GM19467 (cell line): ENCODE measurements at regions not wholly inside any gene's neighbourhood (a gene's known extent, or its start where the extent isn't known, plus 50 kb on each side); places are given as distances from the start of the nearest gene placed in this dataset.

ENCODE experiments used
- ATAC-seq: cut with Tn5 transposase; IDR thresholded peaks from one replicate; pipeline ENCODE4 v1.9.1; 2021; ENCODE audit warnings: mild to moderate bottlenecking, moderate library complexity; ENCODE audit not compliant: unreplicated experiment

DNA sequence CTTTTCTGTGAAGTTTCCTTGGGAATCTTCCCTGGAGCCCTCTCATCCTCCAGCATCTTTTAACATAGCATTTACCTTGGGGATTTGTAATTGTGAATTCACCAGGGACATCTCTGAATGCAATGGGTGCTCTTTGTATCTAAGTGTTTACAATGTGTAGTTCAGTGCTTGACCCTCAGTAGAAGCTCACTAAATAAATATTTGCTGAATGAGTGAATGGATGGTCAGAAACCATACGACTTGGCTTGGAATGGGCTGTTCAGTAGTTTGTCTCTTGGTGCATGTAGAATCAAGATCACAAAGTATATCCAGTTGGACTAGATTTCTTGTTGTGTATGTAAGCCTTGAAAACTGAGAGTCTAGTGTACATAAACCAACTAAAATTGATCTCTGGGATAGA lies 81.8 kb upstream of the MEF2C start:
- ATAC-seq, result no peak

DNA sequence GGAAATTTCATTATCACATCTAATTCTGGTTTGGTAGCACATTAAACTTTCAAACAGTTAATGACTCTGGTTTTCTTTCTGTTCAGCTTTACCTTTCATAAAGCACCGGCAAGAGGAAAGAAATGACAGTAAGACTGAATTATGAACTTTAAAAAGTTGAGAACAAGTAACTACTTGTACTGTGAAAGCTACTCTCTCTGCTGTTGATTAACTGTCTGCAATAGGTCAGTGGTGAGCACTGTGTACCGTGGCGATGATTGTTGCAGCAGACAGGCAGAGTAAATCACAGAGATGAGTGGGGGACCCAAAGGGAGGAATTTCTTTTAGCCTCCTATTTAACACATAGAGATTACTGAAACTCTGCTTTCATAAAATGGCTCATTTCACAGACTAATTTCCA lies 74.0 kb upstream of the MEF2C start:
- ATAC-seq, result no peak

DNA sequence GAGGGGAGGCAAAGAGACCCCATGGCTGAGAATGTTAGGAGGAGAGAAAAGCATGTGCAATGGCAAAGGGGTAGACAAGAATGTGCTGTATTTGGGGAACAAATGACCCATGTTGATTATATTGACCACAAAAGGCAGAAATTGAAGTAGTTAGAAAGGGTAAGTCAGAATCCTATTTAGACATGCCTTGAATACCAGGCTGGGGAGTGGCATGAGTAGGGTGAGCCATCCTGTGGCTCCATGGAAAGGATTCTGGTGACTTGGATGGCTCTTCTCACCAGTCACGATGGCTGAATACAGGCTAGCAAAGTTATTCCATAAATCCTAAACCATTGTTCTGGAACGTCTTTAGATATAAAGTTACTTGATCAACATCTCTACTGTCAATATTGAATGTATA lies 73.4 kb upstream of the MEF2C start:
- no peak for ATAC-seq

GRCh38 chr5:88955403-88955802 lies 72.4 kb upstream of the MEF2C start:
- no peak for ATAC-seq

DNA sequence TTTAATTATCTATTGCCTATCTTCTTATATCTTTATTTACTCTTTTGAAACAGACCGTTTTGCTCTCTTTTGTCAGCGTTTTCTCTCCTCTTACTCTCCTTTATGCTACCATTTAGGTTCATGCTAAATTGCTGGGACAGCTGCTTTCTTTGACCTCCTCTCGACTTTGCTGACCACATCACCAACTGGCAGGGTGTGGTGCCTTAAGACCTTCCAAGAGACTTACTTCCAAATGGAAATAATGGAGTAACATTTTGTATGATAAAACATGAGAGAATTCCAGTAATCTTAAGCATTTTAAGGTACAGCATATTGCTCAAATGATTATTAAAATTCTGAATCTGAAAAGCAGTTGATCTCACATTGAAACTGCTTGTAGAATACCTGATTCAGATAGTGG lies 71.5 kb upstream of the MEF2C start:
- no peak for ATAC-seq

GRCh38 chr5:88952996-88953643 lies 70.1 kb upstream of the MEF2C start:
- ATAC-seq, result no peak

DNA sequence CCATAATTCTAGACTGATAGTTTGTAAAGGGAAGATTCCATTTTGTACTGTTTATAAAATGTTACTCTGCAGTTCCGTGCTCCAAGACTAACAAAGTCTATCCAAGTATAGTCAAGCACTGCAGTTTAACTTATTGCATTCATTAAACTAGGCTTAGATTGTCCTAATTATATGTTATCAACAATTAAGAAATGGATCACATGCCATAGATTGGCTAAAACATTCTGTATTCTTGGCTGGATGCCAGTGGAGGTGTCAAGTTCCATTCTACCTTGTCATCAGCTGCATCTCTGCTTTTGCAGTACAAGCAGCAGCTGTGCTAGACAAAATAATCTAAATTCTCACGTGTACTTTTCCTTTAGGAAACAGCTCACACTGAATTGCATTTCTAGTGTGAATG lies 69.4 kb upstream of the MEF2C start:
- ATAC-seq, result no peak

GRCh38 chr5:88951457-88951856 lies 68.5 kb upstream of the MEF2C start:
- ATAC-seq, result no peak

DNA sequence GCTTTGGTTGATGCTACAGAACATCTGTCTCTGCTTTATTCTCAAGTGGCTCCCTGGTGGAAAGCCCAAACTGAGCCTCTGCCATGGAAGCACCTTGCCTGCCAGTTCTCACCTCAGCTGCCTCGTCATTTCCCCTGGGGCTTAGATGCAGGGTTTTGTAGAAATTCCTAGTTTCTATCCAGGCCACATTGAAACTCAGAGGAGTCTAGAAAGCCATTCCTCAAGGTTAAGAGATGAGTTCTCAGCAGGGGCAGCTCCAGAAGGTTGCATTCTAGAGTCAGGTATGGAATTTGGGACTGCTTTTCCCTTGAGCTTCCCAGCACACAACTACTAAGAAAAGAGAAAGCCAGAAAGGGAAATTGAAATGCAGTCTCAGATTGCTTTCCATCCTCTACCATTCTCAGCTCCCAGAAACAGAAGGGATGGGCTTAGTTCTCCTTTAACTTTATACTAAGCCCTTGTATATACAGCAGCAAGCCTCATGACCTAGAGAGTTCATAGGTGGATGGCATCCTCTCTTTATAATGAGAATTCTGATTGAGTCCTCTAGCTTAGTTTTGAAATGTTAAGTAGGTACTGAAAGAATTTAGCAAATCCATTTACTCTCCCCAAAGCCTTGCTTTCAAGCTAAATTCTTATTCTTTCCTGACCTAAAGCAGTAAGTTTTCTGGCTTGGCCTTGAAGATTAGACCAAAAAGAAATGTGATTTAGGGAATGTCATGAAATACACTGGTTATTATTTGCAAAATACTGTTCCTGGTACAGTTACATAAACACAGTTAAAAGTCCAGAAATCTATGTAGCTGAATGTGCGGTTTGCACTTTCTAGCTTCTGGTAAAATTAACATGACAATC lies 66.0 kb upstream of the MEF2C start:
- no peak for ATAC-seq

- ATAC-seq, result no peak
These were observed 62.0 kb upstream of the MEF2C start for GRCh38 chr5:88944751-88945531.

GRCh38 chr5:88941581-88941980 lies 58.6 kb upstream of the MEF2C start:
- no peak for ATAC-seq

DNA sequence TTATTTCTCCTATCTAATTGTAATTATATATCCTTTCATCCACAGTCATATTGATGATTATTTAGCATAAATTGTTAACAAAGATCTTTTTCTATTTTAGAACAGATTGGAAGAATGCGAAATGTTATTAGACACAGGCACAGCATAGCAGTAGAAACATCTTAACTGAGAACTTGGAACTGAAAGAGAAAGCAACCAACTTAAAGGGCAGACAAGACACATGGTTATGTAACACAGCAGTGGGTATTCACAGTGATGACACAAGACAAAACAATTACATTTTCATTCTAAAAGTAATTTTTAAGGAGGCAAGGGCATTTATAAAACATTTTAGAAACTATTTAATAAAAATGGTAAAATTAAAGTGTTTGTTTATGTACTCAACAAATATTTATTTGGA lies 57.7 kb upstream of the MEF2C start:
- peak; percentile 87 for ATAC-seq

GRCh38 chr5:88939300-88939699 lies 56.3 kb upstream of the MEF2C start:
- no peak for ATAC-seq

- ATAC-seq, result no peak
These were observed 55.5 kb upstream of the MEF2C start for GRCh38 chr5:88938488-88938887.

DNA sequence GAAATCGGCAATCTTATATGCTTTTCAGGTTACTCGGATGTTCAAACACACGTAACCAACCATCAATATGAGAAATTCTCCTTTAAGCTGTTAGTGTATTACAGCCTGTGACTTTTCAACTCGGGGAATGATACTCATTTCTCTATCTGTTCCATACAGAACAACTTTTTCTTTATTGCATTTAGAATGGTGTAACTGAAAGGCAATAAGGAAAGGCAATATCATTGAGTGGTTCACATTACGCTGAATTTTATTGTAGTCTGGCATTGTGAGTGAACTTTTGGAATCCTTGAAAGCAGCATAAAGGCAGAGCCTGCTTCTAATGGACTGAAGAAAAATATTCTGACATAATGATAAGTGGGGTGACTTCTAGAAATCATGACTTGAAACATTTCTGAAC lies 54.4 kb upstream of the MEF2C start:
- no peak for ATAC-seq

DNA sequence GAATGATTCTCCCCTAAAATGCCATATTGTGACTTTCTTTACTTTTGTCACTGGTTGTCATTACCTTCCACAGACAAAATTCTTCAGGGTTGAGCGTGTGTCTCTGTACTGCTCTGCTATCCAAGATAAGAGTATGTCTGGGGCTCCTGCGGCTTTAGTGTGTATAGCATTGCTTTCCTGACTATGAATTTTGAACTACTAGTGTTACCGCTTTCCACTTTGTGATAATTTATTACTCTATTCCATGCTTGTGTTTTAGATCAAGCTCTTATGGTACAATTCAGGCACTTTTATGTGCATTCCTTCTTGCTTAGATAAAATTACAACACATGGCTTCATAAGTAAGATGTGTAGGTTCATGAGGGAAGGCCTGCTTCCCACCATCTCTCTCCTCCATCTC lies 51.5 kb upstream of the MEF2C start:
- ATAC-seq, result no peak
